Activated T-helper 2 cell treated with anti-CD3 and anti-CD28 coated beads, Interferon-gamma antibody, Interleukin-2, Interleukin-4, amounts not matched to agents 10 μg/mL and 5 μg/mL and 100 μg/mL, durations not matched to agents 14 hours and 24 hours and 36 hours (primary cell): ENCODE measurements at regions not wholly inside any gene's neighbourhood (a gene's known extent, or its start where the extent isn't known, plus 50 kb on each side); places are given as distances from the start of the nearest gene placed in this dataset.
"Not testable (repeated sequence)": the region's sequence is repeated elsewhere in the genome, so short reads cannot be mapped to it uniquely, and the experiment has no call there.

Experiments
- DNase-seq: peaks from one replicate; pipeline ENCODE4 v3.0.0; 2021; ENCODE audit warnings: low spot score
- H3K27ac Mint-ChIP-seq: one replicate; pipeline ENCODE4 v1.8.0; 2021; ENCODE audit warnings: mixed read lengths
- H3K27me3 Mint-ChIP-seq: one replicate; pipeline ENCODE4 v1.8.0; 2021; ENCODE audit warnings: low read depth, mixed read lengths
- H3K36me3 Mint-ChIP-seq: one replicate; pipeline ENCODE4 v1.8.0; 2021; ENCODE audit warnings: low read depth, mixed read lengths
- H3K4me1 Mint-ChIP-seq: one replicate; pipeline ENCODE4 v1.8.0; 2021; ENCODE audit warnings: low read depth, mixed read lengths
- H3K4me3 Mint-ChIP-seq: one replicate; pipeline ENCODE4 v1.8.0; 2021; ENCODE audit warnings: low read depth, mild to moderate bottlenecking, moderate library complexity, mixed read lengths
- H3K9me3 Mint-ChIP-seq: one replicate; pipeline ENCODE4 v1.8.0; 2021; ENCODE audit warnings: mixed read lengths
- intact Hi-C: fragments of 100-400 bp; cut with micrococcal nuclease; formaldehyde crosslinking; loops from one replicate; pipeline ENCODE4 v1.15.1; 2023

- Mint-ChIP-seq H3K27me3 (no peaks in the 10 kb centered on the region), H3K4me1 (no peaks in the 10 kb centered on the region), H3K27ac (no peak overlapping the region), H3K4me3 (no peak overlapping the region), H3K36me3 (no peaks in the 10 kb centered on the region), H3K9me3 (no peaks in the 10 kb centered on the region)
- intact Hi-C loops: no loop called here
- no peak for DNase-seq
These were observed 568.9 kb downstream of the EDEM1 start for GRCh38 chr3:5756443-5756842.

GRCh38 chr3:5757213-5757804 is 569.8 kb downstream of the EDEM1 start:
- Mint-ChIP-seq H3K27ac (no peak overlapping the region), H3K4me3 (no peak overlapping the region), H3K9me3 (no peaks in the 10 kb centered on the region), H3K4me1 (no peaks in the 10 kb centered on the region), H3K27me3 (no peaks in the 10 kb centered on the region), H3K36me3 (no peaks in the 10 kb centered on the region)
- intact Hi-C loops: no loop called here
- no peak for DNase-seq

- intact Hi-C loops: no loop called here
- Mint-ChIP-seq H3K36me3 (no peaks in the 10 kb centered on the region), H3K27me3 (no peaks in the 10 kb centered on the region), H3K4me3 (no peak overlapping the region), H3K27ac (no peak overlapping the region), H3K4me1 (no peaks in the 10 kb centered on the region), H3K9me3 (no peaks in the 10 kb centered on the region)
- DNase-seq: no peak
These were observed 571.2 kb downstream of the EDEM1 start for GRCh38 chr3:5758699-5759098.

- DNase-seq: no peak
- H3K9me3 Mint-ChIP-seq: no peaks in the 10 kb centered on the region
- no peaks in the 10 kb centered on the region for H3K4me1 Mint-ChIP-seq
- no peak overlapping the region for H3K4me3 Mint-ChIP-seq
- intact Hi-C loops: no loop called here
- no peak overlapping the region for H3K27ac Mint-ChIP-seq
- no peaks in the 10 kb centered on the region for H3K36me3 Mint-ChIP-seq
- no peaks in the 10 kb centered on the region for H3K27me3 Mint-ChIP-seq
These were observed 575.0 kb downstream of the EDEM1 start for GRCh38 chr3:5762506-5762905.

- intact Hi-C loops: no loop called here
These were observed 579.3 kb downstream of the EDEM1 start for GRCh38 chr3:5766848-5767247.

GRCh38 chr3:5767304-5767703 is 579.8 kb downstream of the EDEM1 start:
- intact Hi-C loops: no loop called here

More at GRCh38 chr3:5766848-5767247, 579.3 kb downstream of the EDEM1 start:
- H3K4me1 Mint-ChIP-seq: no peaks in the 10 kb centered on the region
- H3K27ac Mint-ChIP-seq: no peak overlapping the region
- H3K4me3 Mint-ChIP-seq: no peak overlapping the region
- H3K36me3 Mint-ChIP-seq: no peaks in the 10 kb centered on the region
- H3K9me3 Mint-ChIP-seq: no peaks in the 10 kb centered on the region
- H3K27me3 Mint-ChIP-seq: no peaks in the 10 kb centered on the region
- DNase-seq: no peak

GRCh38 chr3:5768281-5768945 is 580.9 kb downstream of the EDEM1 start:
- H3K4me1 Mint-ChIP-seq: no peaks in the 10 kb centered on the region
- no peaks in the 10 kb centered on the region for H3K36me3 Mint-ChIP-seq
- DNase-seq: no peak
- H3K9me3 Mint-ChIP-seq: no peaks in the 10 kb centered on the region
- no peak overlapping the region for H3K4me3 Mint-ChIP-seq
- H3K27me3 Mint-ChIP-seq: no peaks in the 10 kb centered on the region
- intact Hi-C loops: no loop called here
- H3K27ac Mint-ChIP-seq: no peak overlapping the region

More at GRCh38 chr3:5767304-5767703, 579.8 kb downstream of the EDEM1 start:
- Mint-ChIP-seq H3K4me3 (no peak overlapping the region), H3K4me1 (no peaks in the 10 kb centered on the region), H3K27me3 (no peaks in the 10 kb centered on the region), H3K36me3 (no peaks in the 10 kb centered on the region), H3K9me3 (no peaks in the 10 kb centered on the region), H3K27ac (no peak overlapping the region)
- no peak for DNase-seq

GRCh38 chr3:5769825-5770224 is 582.3 kb downstream of the EDEM1 start:
- Mint-ChIP-seq H3K9me3 (peaks cover 7% of the 10 kb centered on the region), H3K27me3 (no peaks in the 10 kb centered on the region), H3K4me1 (no peaks in the 10 kb centered on the region), H3K27ac (no peak overlapping the region), H3K36me3 (no peaks in the 10 kb centered on the region), H3K4me3 (no peak overlapping the region)
- intact Hi-C loops: no loop called here
- DNase-seq: no peak

GRCh38 chr3:5774337-5774736 is 586.8 kb downstream of the EDEM1 start:
- H3K27me3 Mint-ChIP-seq: no peaks in the 10 kb centered on the region
- DNase-seq: no peak
- intact Hi-C loops: no loop called here
- H3K36me3 Mint-ChIP-seq: no peaks in the 10 kb centered on the region
- no peaks in the 10 kb centered on the region for H3K4me1 Mint-ChIP-seq
- H3K9me3 Mint-ChIP-seq: peaks cover 11% of the 10 kb centered on the region
- H3K27ac Mint-ChIP-seq: no peak overlapping the region
- H3K4me3 Mint-ChIP-seq: no peak overlapping the region

- peaks cover 11% of the 10 kb centered on the region for H3K9me3 Mint-ChIP-seq
- H3K27me3 Mint-ChIP-seq, H3K36me3 Mint-ChIP-seq, H3K27ac Mint-ChIP-seq, H3K4me1 Mint-ChIP-seq, intact Hi-C loops, H3K4me3 Mint-ChIP-seq, DNase-seq: not testable (repeated sequence)
These were observed 587.6 kb downstream of the EDEM1 start for GRCh38 chr3:5775100-5775499.

- Mint-ChIP-seq H3K27ac (no peak overlapping the region), H3K4me3 (no peak overlapping the region), H3K36me3 (no peaks in the 10 kb centered on the region), H3K27me3 (no peaks in the 10 kb centered on the region), H3K4me1 (no peaks in the 10 kb centered on the region), H3K9me3 (no peaks in the 10 kb centered on the region)
- DNase-seq: no peak
- intact Hi-C loops: no loop called here
These were observed 597.2 kb downstream of the EDEM1 start for GRCh38 chr3:5784690-5785089.

- Mint-ChIP-seq H3K4me1 (no peaks in the 10 kb centered on the region), H3K36me3 (no peaks in the 10 kb centered on the region), H3K27me3 (no peaks in the 10 kb centered on the region), H3K9me3 (no peaks in the 10 kb centered on the region), H3K27ac (no peak overlapping the region), H3K4me3 (no peak overlapping the region)
- DNase-seq: no peak
- intact Hi-C loops: no loop called here
These were observed 600.5 kb downstream of the EDEM1 start for GRCh38 chr3:5787861-5788488.

- no peaks in the 10 kb centered on the region for H3K36me3 Mint-ChIP-seq
- DNase-seq: no peak
- H3K9me3 Mint-ChIP-seq: no peaks in the 10 kb centered on the region
- H3K4me1 Mint-ChIP-seq: no peaks in the 10 kb centered on the region
- H3K27ac Mint-ChIP-seq: no peak overlapping the region
- H3K4me3 Mint-ChIP-seq: no peak overlapping the region
- H3K27me3 Mint-ChIP-seq: no peaks in the 10 kb centered on the region
- intact Hi-C loops: no loop called here
These were observed 601.0 kb downstream of the EDEM1 start for GRCh38 chr3:5788496-5788895.
